ENCODE measurements at regions not wholly inside any gene's neighbourhood (a gene's known extent, or its start where the extent isn't known, plus 50 kb on each side); places are given as distances from the start of the nearest gene placed in this dataset.

DNA sequence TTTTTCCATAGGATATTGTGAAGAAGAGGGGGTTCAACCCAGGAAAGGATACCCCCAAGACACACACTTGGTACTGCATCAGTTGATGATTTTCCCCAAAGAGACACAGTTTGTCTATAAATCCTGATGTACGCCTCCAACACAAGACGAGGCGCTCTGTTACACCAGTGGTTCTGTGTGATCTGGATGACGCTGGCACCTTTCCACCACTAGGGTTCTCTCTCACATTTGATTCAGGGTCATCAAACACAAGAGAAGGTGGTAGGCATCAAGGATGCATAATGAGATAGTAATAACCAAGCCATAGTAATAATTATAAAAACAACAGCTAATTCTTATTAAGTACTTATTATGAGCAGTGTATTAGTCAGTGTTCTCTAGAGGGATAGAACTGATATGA, 508.8 kb upstream of the ZP4 start:
- TF ChIP-seq CTCF (IDR thresholded peaks at IDR 0.05; ENCODE audit: low read length) (no peak; the same call in 1 of the 2 replicates), EZH2phosphoT487 (IDR thresholded peaks at IDR 0.05; ENCODE audit: low read length) (no peak), EZH2 (optimal IDR thresholded peaks at IDR 0.05; ENCODE audit: low read depth, low read length) (no peak)

Measured in MM.1S (cell line).